PC-9 (cell line): ENCODE measurements at regions not wholly inside any gene's neighbourhood (a gene's known extent, or its start where the extent isn't known, plus 50 kb on each side); places are given as distances from the start of the nearest gene placed in this dataset.

Experiments
- CTCF ChIP-seq: fragments of 200-600 bp; sonication (generic); conservative IDR thresholded peaks from 2 replicates; pipeline ENCODE4 v1.6.1; 2017; ENCODE audit warnings: mixed run types, antibody characterized with exemption, mild to moderate bottlenecking, moderate library complexity
- EZH2 ChIP-seq: fragments of 200-600 bp; sonication (generic); IDR thresholded peaks from 2 replicates; pipeline ENCODE4 v1.8.0; 2017; ENCODE audit warnings: antibody characterized with exemption, low read depth

GRCh38 chr22:49449377-49449776 lies 378.3 kb downstream of the BRD1 start:
- TF ChIP-seq CTCF (no peak), EZH2 (no peak)
